ENCODE measurements at regions not wholly inside any gene's neighbourhood (a gene's known extent, or its start where the extent isn't known, plus 50 kb on each side); places are given as distances from the start of the nearest gene placed in this dataset.

DNA sequence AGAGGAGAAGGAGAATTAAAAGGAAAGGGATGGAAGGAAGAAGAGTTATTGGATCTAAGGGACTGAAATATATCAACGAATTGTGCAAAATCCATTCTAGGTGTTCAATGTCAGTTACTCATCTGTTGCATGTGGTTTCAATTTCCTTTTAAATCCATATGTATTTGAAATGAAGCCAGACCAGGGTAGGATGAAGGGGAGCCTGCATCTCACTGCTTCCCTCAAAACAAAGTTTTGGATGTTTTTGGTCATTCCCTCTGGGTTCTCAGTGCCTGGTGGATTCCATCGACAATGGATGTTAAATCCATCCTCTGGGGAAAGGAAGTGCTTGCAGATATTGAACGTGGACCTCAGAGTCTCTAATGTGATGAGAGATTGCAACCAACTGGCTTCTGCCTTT lies 103.5 kb upstream of the XYLT1 start:
- ATAC-seq (no peak), FAIRE-seq (no peak), DNase-seq (ENCODE audit: low read depth in 1 of 2, low spot score in 1 of 2) (no peak)
- Histone ChIP-seq H3K27ac (no peak overlapping the region), H3K4me3 (no peak overlapping the region), H3K4me2 (no peak overlapping the region), H3K4me1 (no peaks in the 10 kb centered on the region), H3K9me3 (no peaks in the 10 kb centered on the region; the same call in 2 of the 3 replicates)
- WGBS (ENCODE audit: missing lambda C conversion rate) = 0% methylated on average over 3 of the region's 3 CpGs
- no peak for TF ChIP-seq GATA3 (IDR thresholded peaks at IDR 0.05; ENCODE audit: borderline replicate concordance)
- TF ChIP-seq NR3C1 (IDR thresholded peaks at IDR 0.05) = no peak
- TF ChIP-seq, protein P1, sequence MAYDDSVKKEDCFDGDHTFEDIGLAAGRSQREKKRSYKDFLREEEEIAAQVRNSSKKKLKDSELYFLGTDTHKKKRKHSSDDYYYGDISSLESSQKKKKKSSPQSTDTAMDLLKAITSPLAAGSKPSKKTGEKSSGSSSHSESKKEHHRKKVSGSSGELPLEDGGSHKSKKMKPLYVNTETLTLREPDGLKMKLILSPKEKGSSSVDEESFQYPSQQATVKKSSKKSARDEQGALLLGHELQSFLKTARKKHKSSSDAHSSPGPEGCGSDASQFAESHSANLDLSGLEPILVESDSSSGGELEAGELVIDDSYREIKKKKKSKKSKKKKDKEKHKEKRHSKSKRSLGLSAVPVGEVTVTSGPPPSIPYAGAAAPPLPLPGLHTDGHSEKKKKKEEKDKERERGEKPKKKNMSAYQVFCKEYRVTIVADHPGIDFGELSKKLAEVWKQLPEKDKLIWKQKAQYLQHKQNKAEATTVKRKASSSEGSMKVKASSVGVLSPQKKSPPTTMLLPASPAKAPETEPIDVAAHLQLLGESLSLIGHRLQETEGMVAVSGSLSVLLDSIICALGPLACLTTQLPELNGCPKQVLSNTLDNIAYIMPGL (CRISPR knock-in tag; IDR thresholded peaks at IDR 0.05; ENCODE audit: borderline replicate concordance) = no peak
- no peak for TF ChIP-seq RCOR1 (IDR thresholded peaks at IDR 0.05; ENCODE audit: low read depth, low read length)
- no peak for TF ChIP-seq ZC3H11A (IDR thresholded peaks at IDR 0.05)
- TF ChIP-seq, protein P2, sequence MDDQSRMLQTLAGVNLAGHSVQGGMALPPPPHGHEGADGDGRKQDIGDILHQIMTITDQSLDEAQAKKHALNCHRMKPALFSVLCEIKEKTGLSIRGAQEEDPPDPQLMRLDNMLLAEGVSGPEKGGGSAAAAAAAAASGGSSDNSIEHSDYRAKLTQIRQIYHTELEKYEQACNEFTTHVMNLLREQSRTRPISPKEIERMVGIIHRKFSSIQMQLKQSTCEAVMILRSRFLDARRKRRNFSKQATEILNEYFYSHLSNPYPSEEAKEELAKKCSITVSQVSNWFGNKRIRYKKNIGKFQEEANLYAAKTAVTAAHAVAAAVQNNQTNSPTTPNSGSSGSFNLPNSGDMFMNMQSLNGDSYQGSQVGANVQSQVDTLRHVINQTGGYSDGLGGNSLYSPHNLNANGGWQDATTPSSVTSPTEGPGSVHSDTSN (IDR thresholded peaks at IDR 0.05) = no peak
- no peak for TF ChIP-seq CBX8 (IDR thresholded peaks at IDR 0.05)
- TF ChIP-seq ESRRA (IDR thresholded peaks at IDR 0.05; ENCODE audit: borderline replicate concordance, low read length) = no peak
- no peak for TF ChIP-seq RAD21 (conservative IDR thresholded peaks at IDR 0.05 in 1 of 2, IDR thresholded peaks at IDR 0.05 in 1 of 2)
- no peak for TF ChIP-seq ZFP36 (IDR thresholded peaks at IDR 0.05; ENCODE audit: borderline replicate concordance, partially characterized antibody)
- no peak for TF ChIP-seq TFCP2L1 (CRISPR knock-in tag; IDR thresholded peaks at IDR 0.05)
- TF ChIP-seq, protein P3, sequence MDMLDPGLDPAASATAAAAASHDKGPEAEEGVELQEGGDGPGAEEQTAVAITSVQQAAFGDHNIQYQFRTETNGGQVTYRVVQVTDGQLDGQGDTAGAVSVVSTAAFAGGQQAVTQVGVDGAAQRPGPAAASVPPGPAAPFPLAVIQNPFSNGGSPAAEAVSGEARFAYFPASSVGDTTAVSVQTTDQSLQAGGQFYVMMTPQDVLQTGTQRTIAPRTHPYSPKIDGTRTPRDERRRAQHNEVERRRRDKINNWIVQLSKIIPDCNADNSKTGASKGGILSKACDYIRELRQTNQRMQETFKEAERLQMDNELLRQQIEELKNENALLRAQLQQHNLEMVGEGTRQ (IDR thresholded peaks at IDR 0.05) = no peak
- no peak for TF ChIP-seq FOSB (CRISPR knock-in tag; IDR thresholded peaks at IDR 0.05)
- ChIA-PET POLR2A (no interaction called here), CTCF (no interaction called here)

DNA sequence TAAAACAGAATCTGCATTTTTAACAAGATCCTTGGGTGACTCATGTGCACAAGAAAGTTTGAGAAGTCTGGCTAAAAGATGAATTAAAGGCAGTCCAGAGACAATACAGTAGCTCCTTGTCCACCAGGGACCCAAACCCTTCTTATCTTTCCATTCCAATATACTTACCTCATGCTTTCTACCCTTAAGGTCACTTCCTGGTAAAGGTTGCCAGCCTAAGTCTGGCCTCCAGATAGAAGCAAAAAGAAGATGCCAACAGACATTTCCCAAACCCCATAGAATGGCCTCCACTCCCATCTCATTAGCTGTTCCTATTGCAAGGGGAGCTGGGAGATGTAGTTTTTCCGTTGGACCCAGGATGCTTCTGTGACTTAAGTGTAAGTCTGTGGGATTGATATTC lies 101.4 kb upstream of the XYLT1 start:
- 0% methylated on average over 1 of the region's 1 CpG for WGBS (ENCODE audit: missing lambda C conversion rate)
- TF ChIP-seq NR3C1 (IDR thresholded peaks at IDR 0.05) = no peak
- TF ChIP-seq, protein P4, sequence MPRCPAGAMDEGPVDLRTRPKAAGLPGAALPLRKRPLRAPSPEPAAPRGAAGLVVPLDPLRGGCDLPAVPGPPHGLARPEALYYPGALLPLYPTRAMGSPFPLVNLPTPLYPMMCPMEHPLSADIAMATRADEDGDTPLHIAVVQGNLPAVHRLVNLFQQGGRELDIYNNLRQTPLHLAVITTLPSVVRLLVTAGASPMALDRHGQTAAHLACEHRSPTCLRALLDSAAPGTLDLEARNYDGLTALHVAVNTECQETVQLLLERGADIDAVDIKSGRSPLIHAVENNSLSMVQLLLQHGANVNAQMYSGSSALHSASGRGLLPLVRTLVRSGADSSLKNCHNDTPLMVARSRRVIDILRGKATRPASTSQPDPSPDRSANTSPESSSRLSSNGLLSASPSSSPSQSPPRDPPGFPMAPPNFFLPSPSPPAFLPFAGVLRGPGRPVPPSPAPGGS (IDR thresholded peaks at IDR 0.05) = no peak
- TF ChIP-seq SREBF2 (IDR thresholded peaks at IDR 0.05) = no peak
- TF ChIP-seq, protein P5, sequence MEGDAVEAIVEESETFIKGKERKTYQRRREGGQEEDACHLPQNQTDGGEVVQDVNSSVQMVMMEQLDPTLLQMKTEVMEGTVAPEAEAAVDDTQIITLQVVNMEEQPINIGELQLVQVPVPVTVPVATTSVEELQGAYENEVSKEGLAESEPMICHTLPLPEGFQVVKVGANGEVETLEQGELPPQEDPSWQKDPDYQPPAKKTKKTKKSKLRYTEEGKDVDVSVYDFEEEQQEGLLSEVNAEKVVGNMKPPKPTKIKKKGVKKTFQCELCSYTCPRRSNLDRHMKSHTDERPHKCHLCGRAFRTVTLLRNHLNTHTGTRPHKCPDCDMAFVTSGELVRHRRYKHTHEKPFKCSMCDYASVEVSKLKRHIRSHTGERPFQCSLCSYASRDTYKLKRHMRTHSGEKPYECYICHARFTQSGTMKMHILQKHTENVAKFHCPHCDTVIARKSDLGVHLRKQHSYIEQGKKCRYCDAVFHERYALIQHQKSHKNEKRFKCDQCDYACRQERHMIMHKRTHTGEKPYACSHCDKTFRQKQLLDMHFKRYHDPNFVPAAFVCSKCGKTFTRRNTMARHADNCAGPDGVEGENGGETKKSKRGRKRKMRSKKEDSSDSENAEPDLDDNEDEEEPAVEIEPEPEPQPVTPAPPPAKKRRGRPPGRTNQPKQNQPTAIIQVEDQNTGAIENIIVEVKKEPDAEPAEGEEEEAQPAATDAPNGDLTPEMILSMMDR (IDR thresholded peaks at IDR 0.05) = no peak
- TF ChIP-seq, protein P2 (IDR thresholded peaks at IDR 0.05) = no peak
- no peak overlapping the region for H3K27ac ChIP-seq
- CTCF ChIA-PET = no interaction called here
- no peak for DNase-seq (ENCODE audit: low read depth in 1 of 2, low spot score in 1 of 2)
- no peak for ATAC-seq
- H3K4me3 ChIP-seq = no peak overlapping the region
- no peak for FAIRE-seq
- H3K9me3 ChIP-seq = no peaks in the 10 kb centered on the region; the same call in 2 of the 3 replicates
- POLR2A ChIA-PET = no interaction called here
- no peaks in the 10 kb centered on the region for H3K4me1 ChIP-seq
- H3K4me2 ChIP-seq = no peak overlapping the region
